NCI-H146 (cell line): ENCODE measurements at regions not wholly inside any gene's neighbourhood (a gene's known extent, or its start where the extent isn't known, plus 50 kb on each side); places are given as distances from the start of the nearest gene placed in this dataset.
"Not testable (repeated sequence)": the region's sequence is repeated elsewhere in the genome, so short reads cannot be mapped to it uniquely, and the experiment has no call there.

ENCODE experiments used
- DNase-seq: peaks from one replicate; lab custom pipeline; 2025; lab: John Stamatoyannopoulos, UW

DNA sequence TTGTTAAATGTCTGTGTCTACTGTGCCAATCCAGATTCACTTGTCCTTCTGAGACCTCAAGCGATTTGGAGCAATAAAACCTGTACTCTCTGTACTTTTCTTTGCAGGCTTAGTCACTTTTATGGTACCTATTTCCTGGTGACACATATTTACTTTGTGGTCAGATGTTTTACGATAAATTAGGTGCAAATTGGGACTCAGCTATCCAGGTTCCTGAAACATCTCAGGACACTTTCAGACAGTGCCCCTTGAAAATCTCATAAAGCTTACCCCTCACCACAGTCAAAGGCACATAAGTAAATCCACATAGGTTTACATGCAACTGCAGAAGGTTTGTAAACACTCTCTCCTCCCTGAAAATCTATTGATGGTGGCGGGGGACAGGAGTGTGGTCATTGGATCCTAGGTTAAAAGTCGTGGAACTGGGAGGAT, 438.8 kb downstream of the EFNB2 start:
- no peak for DNase-seq

- no peak for DNase-seq
Measured at GRCh38 chr13:106095919-106096318, 439.5 kb downstream of the EFNB2 start.

DNA sequence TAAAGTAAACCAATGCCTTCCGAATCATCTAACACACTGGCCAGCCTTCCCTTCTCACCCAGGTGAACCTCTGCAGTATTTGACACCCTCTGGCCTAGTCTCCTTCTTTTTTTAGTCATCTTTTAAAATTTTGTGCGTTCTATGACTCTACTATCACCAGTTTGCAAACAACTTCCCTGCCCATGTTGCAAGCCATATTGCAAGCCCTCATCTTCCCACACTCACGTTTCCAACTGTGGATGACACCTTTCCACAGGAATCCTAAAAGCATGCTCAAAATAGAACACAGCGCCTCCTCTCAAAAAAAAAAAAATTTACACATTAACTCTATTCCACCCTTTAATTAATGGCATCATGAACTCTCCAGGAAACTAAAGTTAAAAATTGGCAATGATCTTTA, 440.1 kb downstream of the EFNB2 start:
- DNase-seq, result no peak

DNA sequence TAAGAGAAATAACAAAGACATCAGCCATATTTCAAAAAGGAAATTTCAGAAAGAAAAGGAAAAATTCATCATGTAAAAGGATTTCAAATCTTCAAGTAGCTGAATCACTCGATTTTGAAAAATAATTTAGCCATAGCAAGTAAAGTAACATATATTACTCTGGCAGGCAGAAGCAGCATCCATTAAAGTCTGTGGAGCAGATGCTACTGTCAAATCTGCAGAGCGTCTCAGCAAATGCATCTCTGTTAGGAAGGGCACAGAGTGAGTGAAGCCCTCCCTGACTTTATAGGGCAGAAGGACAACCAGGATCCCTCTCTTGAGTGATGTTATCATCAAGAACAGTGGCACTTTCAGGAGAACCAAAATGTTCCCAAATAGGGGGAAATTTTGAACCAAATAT, 445.5 kb downstream of the EFNB2 start:
- DNase-seq, result no peak

DNA sequence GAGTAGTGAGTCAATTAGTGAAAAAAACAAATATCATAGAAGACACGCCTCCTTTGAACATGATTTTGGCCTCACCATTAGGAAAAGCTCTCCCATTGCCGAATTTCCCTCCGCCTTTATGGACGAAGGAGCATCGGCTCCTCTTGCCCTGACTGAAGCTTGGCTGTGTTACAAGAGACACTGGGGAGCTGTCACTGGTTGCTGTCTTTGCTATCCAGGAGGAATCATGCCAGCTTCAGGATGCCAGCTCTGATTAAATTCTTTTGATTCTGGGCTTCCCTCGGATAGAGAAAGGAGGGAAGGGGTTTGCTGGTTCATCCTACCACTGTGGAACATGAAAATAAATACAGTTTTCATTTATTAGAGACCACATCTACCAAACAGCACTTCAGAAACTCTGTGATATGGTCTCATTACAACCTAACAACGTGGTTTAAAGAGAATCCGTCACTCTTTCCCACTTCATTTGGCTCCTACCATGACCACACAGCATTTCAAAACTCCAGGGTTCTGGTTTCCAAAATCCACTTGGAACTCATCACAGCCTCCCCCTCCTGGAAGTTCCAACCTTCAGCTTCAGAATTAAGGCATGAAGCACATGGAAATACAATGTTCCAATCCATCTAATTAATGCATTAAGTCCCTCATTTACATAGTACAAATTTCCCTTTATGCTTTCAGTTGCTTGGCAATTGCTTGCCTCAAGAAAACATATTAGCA, 446.0 kb downstream of the EFNB2 start:
- no peak for DNase-seq

DNA sequence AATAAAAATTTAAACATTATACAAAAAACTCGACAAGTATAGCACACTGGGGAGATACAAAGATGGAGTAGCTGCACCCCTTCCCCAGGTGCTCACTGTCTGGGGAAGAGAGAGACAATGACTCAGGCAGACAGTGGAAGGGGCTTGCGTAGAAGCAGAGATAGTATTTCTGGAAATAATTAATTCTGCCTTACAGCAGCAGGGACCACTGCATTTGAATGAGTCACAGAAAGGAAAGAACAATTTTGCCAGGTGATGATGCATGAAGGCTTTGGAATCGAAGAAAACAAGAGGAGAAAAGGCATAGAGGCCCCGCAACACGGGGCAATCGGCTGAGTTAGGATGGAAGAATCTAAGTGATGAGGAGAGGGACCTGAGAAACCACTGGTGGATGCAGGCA, 447.4 kb downstream of the EFNB2 start:
- DNase-seq, result no peak

DNA sequence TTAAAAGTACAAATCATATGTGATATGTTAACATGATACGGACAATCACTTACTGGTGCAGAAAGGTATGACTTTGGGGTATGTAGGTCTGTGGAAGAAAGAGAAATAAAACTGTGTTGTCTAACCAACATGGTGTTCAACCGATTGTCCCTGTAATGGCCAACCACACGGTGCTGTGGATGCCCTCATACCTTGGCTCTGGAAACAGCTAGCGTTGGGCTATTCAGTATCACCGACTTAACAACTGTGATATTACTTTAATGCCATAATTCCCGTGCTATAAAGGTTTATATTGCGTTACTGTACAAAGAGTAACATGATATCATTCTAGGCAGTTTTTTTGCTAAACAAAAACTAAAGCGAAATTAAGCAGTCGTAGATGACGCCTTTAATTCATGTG, 448.3 kb downstream of the EFNB2 start:
- no peak for DNase-seq

DNA sequence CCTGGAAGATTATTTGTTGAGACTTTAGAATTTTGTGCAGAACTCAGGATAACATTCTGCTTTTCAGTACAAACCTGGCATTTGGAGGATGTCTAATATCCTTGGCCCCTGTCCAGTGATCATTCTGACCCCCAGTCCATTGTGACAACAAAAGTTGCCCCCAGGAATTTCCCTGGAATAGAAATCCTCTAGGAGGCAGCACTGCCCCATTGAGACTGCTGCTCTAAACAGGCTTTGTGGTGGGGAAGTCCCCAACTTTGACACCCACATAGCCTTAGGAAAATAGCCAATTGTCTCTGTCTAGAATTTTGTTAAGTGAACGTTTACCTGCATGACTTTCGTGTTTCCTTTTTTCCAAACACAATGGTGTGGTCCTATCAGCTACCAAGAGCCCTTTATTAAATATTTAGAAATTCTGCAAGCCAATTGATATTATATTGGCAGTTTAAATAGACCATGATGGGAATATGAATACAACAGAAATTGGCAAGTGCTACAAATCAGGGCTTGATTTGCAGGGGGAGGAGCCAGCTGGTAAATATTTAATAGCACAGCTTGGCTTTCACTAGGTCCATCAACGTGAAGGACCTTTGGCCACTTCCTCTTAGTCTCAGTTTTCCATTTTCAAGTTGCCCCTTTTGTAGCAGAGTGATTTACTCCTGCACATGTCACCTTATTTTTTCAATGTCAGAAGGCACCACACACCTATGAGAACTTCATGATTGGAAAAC, 451.7 kb downstream of the EFNB2 start:
- no peak for DNase-seq

DNA sequence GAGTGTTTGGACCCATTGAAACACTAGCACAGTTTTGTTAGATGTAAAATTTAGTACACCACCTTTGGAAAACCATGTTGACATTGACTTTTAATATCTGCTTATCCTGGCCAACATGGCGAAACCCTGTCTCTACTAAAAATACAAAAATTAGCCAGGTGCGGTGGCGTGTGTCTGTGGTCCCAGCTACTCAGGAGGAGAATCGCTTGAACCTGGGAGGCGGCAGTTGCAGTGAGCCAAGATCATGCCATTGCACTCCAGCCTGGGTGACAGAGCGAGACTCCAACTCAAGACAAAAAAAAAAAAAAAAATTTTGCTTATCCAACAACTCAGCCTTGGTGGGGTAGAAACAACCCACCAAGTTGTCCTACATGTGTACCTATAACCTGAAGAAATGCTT, 454.2 kb downstream of the EFNB2 start:
- DNase-seq, result not testable (repeated sequence)

GRCh38 chr13:106078191-106078590, 457.3 kb downstream of the EFNB2 start:
- DNase-seq, result no peak

DNA sequence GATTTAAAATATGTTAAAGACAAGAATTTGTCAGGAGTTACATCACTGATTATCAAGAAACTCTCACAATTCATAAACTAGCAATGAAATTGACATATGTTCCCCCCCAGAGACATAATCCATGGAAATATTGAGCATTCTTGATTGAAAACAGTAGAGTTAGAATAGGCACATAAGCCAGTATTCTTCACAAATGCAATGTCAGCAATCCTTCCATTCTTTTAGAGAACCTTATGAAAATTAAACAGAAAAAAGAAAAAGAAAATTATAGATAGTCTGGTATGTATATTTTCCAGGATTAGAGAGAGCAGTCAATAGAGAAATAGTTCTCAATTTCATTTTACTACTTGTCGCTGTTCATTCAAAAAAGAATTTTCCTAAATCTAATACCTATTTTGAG, 458.4 kb downstream of the EFNB2 start:
- no peak for DNase-seq

GRCh38 chr13:106072014-106072413, 463.4 kb downstream of the EFNB2 start:
- DNase-seq, result no peak

DNA sequence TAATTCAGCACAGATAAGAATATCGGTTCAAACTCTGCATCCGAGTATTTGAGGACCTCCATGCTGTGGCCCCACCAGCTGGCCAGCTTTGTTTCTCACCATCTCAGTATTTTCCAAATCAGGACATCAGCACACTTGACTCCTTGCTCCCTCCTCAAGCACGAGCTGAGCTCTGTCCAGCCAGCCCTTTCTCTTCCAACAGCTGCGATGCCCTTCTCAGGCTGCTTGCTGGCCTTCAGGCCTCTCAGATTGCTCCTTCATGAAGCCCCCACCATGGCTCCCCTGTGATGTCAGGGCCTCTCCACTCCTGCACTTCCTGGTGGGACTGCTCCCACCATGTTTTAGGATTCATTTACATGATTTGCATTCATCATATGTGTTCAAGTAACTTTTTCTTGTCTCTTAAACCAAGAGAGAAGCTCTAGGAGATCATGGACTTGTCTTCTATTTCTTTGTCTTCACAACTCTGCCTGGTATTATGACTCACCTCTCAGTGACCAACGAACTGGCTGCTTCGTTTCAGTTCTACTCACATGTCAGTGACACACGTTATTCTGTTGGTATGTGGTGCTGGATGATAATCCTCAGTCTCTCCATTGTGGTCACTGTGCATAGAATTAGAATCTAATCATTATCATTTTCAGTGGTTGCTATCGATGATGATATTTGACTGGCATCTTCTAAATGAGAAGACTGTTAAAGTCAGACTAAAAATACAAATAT, 471.7 kb downstream of the EFNB2 start:
- no peak for DNase-seq

GRCh38 chr13:106061781-106062180, 473.7 kb downstream of the EFNB2 start:
- no peak for DNase-seq

- no peak for DNase-seq
Measured at GRCh38 chr13:106056851-106057250, 478.6 kb downstream of the EFNB2 start.

GRCh38 chr13:106052200-106052767, 483.2 kb downstream of the EFNB2 start:
- no peak for DNase-seq

- DNase-seq, result no peak
Measured at GRCh38 chr13:106049171-106049570, 486.3 kb downstream of the EFNB2 start.

- no peak for DNase-seq
Measured at GRCh38 chr13:106048386-106048785, 487.1 kb downstream of the EFNB2 start.

- DNase-seq, result no peak
Measured at GRCh38 chr13:106047859-106048258, 487.6 kb downstream of the EFNB2 start.

DNA sequence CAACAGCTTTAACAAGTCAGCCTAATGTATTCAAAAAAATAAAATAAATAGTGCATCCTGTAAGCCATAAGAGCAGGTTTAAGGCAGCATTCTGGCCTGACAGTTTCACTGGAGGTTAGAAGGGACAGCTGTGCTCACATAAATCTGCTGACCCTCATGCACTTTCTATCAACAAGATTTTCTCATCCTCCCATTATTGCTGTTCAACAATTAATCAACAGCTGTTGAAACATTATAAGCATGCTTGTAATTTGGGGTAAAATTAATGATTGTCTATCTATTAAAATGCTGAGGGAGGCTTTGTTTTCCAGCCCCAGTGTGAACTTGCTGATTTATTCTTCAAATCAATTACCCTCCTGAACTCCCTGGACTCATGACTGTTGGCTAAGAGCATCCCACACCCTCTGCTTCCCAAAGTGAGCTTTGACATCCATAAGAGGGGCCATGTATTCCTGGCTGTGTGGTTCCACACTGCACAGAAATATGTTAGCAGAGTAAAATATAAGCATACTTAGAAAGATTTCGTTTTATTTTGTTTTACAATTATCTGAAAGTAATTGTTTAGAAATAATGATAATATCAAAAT, 492.4 kb downstream of the EFNB2 start:
- DNase-seq, result no peak

DNA sequence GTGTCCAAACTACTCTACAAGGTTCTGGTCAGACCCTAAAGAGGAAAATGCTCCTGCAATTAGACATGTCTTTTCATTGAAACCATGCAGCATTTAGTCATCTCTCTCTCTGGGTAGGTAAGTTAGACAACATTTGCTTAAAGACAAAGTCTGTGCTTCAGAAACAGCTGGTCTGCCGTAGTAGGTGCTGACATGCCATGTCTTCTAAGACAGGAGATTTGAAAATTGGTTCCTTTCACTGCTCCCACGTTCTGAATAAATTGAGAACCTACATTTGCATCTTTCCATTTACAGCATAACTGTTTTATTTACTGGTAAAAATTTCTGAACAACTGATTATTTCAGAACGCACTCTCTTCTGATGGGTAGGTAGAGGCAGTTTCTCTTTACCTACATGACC, 494.0 kb downstream of the EFNB2 start:
- DNase-seq, result no peak

GRCh38 chr13:106038752-106039151, 496.7 kb downstream of the EFNB2 start:
- no peak for DNase-seq
